Muscle layer of colon (tissue), 2 donors: ENCODE measurements at regions not wholly inside any gene's neighbourhood (a gene's known extent, or its start where the extent isn't known, plus 50 kb on each side); places are given as distances from the start of the nearest gene placed in this dataset.

Experiments used
- H3K27ac ChIP-seq: one replicate; pipeline ENCODE4 v1.7.0; 2013; ENCODE audit warnings: low read depth, mild to moderate bottlenecking, low read length, moderate library complexity
- H3K27me3 ChIP-seq, 2 donors: one replicate each; pipeline ENCODE4 v1.7.0; 2013; ENCODE audit warnings: low read length in 2 of 2, mild to moderate bottlenecking in 2 of 2; ENCODE audit not compliant: insufficient read depth in 2 of 2, control insufficient read depth in 1 of 2
- H3K36me3 ChIP-seq: one replicate; pipeline ENCODE4 v1.7.0; 2013; ENCODE audit warnings: mild to moderate bottlenecking, low read length; ENCODE audit not compliant: insufficient read depth
- H3K4me1 ChIP-seq: one replicate; pipeline ENCODE4 v1.7.0; 2013; ENCODE audit warnings: mild to moderate bottlenecking, low read length; ENCODE audit not compliant: insufficient read depth
- H3K4me3 ChIP-seq, 2 donors: one replicate each; pipeline ENCODE4 v1.7.0; 2013; ENCODE audit warnings: low read length in 2 of 2, low read depth in 1 of 2, mild to moderate bottlenecking in 1 of 2, moderate library complexity in 1 of 2
- H3K9ac ChIP-seq: one replicate; pipeline ENCODE4 v1.7.0; 2013; ENCODE audit warnings: low read length
- H3K9me3 ChIP-seq: one replicate; pipeline ENCODE4 v1.7.0; 2013; ENCODE audit warnings: mild to moderate bottlenecking, low read length
- donor health status: abdominal sarcoma.
- donor health status: Adenocarcinoma of cecum.

DNA sequence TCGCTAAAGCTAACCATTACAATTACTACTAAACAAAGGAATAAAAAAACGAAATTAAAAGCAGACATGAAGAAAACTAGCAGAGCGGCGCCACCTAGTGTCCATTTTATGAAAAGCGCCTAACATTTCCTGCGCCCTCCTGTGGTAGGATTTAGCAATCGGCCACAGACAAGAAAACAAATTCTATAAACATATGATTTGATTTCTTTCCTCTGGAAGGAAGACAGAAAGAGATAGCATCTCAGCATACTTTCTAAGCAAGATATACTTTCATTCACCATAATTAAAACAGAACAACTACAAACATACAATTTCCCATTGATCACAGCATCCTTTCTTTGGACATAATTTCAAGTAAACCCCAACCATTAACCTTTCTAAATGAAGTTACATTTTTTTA, 337.7 kb upstream of the NPVF start:
- Histone ChIP-seq H3K9ac (no peak overlapping the region), H3K9me3 (no peaks in the 10 kb centered on the region), H3K27me3 (no peaks in the 10 kb centered on the region), H3K4me1 (peaks cover 38% of the 10 kb centered on the region), H3K4me3 (no peak overlapping the region), H3K36me3 (no peaks in the 10 kb centered on the region), H3K27ac (no peak overlapping the region)

DNA sequence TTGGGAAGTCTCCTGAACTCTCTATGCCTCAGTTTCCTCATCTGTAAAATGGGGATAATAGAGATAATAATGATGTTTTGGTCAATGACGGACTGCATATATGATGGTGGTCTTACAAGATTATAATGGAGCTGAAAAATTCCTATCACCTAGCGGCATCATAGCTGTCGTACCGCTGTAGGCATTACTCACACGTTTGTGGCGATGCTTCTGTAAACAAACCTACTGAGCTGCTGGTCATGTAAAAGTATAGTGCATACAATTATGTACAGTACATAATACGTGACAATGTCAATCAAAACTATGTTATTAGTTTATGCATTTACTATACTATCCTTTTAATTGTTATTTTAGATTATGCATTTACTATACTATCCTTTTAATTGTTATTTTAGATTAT, 339.1 kb upstream of the NPVF start:
- Histone ChIP-seq H3K27ac (no peak overlapping the region), H3K9ac (no peak overlapping the region), H3K36me3 (no peaks in the 10 kb centered on the region), H3K9me3 (no peaks in the 10 kb centered on the region), H3K4me1 (peaks cover 24% of the 10 kb centered on the region), H3K4me3 (no peak overlapping the region), H3K27me3 (no peaks in the 10 kb centered on the region)

GRCh38 chr7:25569765-25570164, 341.5 kb upstream of the NPVF start:
- Histone ChIP-seq H3K27ac (no peak overlapping the region), H3K36me3 (no peaks in the 10 kb centered on the region), H3K27me3 (no peaks in the 10 kb centered on the region), H3K9me3 (no peaks in the 10 kb centered on the region), H3K4me1 (peaks cover 8% of the 10 kb centered on the region), H3K4me3 (no peak overlapping the region), H3K9ac (no peak overlapping the region)

GRCh38 chr7:25572423-25572822, 344.1 kb upstream of the NPVF start:
- Histone ChIP-seq H3K4me3 (no peak overlapping the region), H3K36me3 (no peaks in the 10 kb centered on the region), H3K4me1 (no peaks in the 10 kb centered on the region), H3K27ac (no peak overlapping the region), H3K9ac (no peak overlapping the region), H3K27me3 (no peaks in the 10 kb centered on the region), H3K9me3 (no peaks in the 10 kb centered on the region)

DNA sequence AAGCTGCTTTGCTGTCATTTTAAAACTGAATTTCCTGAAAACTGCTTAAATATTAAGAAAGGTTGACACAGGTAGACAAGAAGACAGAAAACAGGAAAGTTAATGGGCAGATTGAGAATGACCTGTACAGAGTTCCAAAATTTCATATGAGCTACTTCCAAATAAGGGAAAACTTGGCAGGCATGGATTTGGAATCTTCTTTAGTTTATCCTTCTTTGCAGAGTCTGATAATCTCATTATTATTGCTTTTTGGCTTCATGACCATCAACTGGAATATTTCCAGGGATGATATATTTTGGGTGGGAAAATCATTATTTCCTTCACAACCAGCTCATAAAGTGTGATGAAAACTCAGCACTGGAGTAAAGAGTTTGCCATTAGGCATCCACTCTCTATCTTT, 346.5 kb upstream of the NPVF start:
- Histone ChIP-seq H3K27ac (no peak overlapping the region), H3K36me3 (no peaks in the 10 kb centered on the region), H3K27me3 (no peaks in the 10 kb centered on the region), H3K4me3 (no peak overlapping the region), H3K9ac (no peak overlapping the region), H3K9me3 (no peaks in the 10 kb centered on the region), H3K4me1 (no peaks in the 10 kb centered on the region)

DNA sequence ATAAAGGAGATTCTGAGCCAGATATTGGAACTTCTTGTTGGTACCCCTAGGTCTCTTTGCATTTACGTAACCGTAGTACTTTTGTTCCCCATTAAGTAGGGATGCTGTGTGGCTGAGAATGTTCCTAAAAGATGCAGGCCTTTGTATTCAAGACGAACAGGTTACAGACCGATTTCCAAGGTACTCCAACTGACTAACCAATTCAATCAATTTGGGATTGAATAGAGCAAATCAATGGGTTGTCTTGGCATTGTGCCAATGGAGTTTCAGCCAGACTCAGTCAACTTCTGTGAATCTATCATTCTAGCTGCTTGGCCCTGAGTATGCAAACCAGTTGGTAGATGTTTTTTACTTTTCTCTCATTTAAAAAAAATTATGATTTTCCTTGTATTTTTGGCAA, 347.3 kb upstream of the NPVF start:
- Histone ChIP-seq H3K4me3 (no peak overlapping the region), H3K9ac (no peak overlapping the region), H3K9me3 (no peaks in the 10 kb centered on the region)

GRCh38 chr7:25578991-25579777, 350.9 kb upstream of the NPVF start:
- no peaks in the 10 kb centered on the region for H3K36me3 ChIP-seq
- no peaks in the 10 kb centered on the region for H3K9me3 ChIP-seq
- H3K9ac ChIP-seq: no peak overlapping the region
- H3K27me3 ChIP-seq: no peaks in the 10 kb centered on the region
- H3K4me1 ChIP-seq: no peaks in the 10 kb centered on the region
- no peak overlapping the region for H3K27ac ChIP-seq
- H3K4me3 ChIP-seq: no peak overlapping the region

More for the DNA sequence above, 347.3 kb upstream of the NPVF start:
- H3K36me3 ChIP-seq: no peaks in the 10 kb centered on the region
- no peaks in the 10 kb centered on the region for H3K4me1 ChIP-seq
- H3K27me3 ChIP-seq: no peaks in the 10 kb centered on the region
- no peak overlapping the region for H3K27ac ChIP-seq

- Histone ChIP-seq H3K9me3 (no peaks in the 10 kb centered on the region), H3K36me3 (no peaks in the 10 kb centered on the region), H3K9ac (no peak overlapping the region), H3K4me1 (no peaks in the 10 kb centered on the region), H3K27ac (no peak overlapping the region), H3K27me3 (no peaks in the 10 kb centered on the region), H3K4me3 (no peak overlapping the region)
Measured at GRCh38 chr7:25579778-25580075, 351.4 kb upstream of the NPVF start.

- no peak overlapping the region for H3K4me3 ChIP-seq
- no peaks in the 10 kb centered on the region for H3K27me3 ChIP-seq
- H3K27ac ChIP-seq: no peak overlapping the region
- H3K9me3 ChIP-seq: no peaks in the 10 kb centered on the region
- no peaks in the 10 kb centered on the region for H3K4me1 ChIP-seq
- H3K9ac ChIP-seq: no peak overlapping the region
- no peaks in the 10 kb centered on the region for H3K36me3 ChIP-seq
Measured at GRCh38 chr7:25580141-25580540, 351.9 kb upstream of the NPVF start.

GRCh38 chr7:25583621-25584020, 355.3 kb upstream of the NPVF start:
- Histone ChIP-seq H3K9ac (no peak overlapping the region), H3K27me3 (no peaks in the 10 kb centered on the region)

DNA sequence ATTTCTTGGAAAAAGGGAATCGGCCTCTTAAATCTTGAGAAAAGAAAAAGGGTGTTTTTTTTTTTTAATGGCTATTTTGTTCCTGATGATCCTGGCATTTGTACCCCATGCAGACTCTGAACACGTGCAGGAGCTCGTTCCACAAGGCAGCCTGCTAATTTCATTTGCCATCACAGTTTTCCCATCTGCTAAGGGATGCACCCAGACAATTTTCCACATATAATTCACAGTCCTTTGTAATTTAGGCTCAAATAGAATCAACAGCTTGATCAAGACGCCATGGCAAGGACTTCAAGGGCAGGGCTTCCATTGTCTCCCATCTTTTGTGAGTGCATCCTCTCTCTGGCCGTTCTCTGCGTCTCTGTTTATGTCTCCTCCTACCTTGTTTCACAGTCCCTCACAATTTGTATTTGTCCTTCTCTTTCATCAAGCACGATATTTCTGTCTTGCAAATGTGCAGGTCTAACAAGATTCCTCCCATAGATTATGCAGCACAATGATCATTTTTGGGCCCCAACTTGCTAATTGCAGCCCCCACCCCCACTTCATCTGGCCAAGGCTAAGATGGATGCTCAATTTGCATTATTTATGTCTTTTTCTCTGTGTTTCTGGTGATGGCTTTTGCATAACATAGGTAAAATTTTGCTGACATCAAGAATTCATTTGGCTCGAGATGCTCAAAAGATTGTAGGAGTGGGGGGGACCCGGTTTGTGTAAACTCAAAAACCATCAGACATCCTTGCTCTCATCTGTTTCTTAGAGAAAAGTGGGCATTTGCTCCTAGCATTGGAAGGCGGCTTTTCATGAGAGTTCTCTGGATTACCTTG, 356.0 kb upstream of the NPVF start:
- Histone ChIP-seq H3K9ac (no peak overlapping the region), H3K27me3 (no peaks in the 10 kb centered on the region), H3K36me3 (no peaks in the 10 kb centered on the region), H3K27ac (no peak overlapping the region), H3K9me3 (no peaks in the 10 kb centered on the region), H3K4me3 (no peak overlapping the region), H3K4me1 (no peaks in the 10 kb centered on the region)

More at GRCh38 chr7:25583621-25584020, 355.3 kb upstream of the NPVF start:
- H3K27ac ChIP-seq: no peak overlapping the region
- no peak overlapping the region for H3K4me3 ChIP-seq
- H3K4me1 ChIP-seq: no peaks in the 10 kb centered on the region
- no peaks in the 10 kb centered on the region for H3K9me3 ChIP-seq
- no peaks in the 10 kb centered on the region for H3K36me3 ChIP-seq

DNA sequence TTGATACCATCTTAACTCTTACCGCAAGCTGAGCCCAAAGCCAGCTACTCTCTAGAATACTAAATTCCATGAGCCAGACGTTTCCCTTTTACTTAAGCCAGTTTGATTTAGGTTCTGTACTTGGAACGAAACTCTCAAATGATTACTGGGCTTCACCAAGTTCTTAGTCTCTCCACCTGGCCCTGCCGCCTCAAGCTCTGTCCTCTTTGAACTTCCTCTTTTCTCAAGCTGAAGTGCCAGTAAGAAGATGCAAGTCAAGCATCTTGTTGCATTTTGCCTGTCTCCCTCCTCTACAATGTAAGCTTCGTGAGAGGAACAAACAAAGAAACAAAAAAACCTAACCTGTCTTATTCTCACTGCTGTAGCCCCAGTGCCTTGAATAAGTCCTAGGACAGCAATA, 358.2 kb upstream of the NPVF start:
- Histone ChIP-seq H3K4me1 (no peaks in the 10 kb centered on the region), H3K36me3 (no peaks in the 10 kb centered on the region), H3K4me3 (no peak overlapping the region), H3K27ac (no peak overlapping the region), H3K9ac (no peak overlapping the region), H3K27me3 (no peaks in the 10 kb centered on the region), H3K9me3 (no peaks in the 10 kb centered on the region)
